ENCODE measurements at regions not wholly inside any gene's neighbourhood (a gene's known extent, or its start where the extent isn't known, plus 50 kb on each side); places are given as distances from the start of the nearest gene placed in this dataset.

- Histone ChIP-seq H4K20me1 (replicated peaks; ENCODE audit: insufficient read depth) (no peaks in the 10 kb centered on the region), H3K4me1 (ENCODE audit: insufficient read depth) (no peaks in the 10 kb centered on the region; the same call in 1 of the 2 replicates), H3K4me3 (no peak overlapping the region), H3K9me2 (ENCODE audit: insufficient read depth) (peaks cover 15% of the 10 kb centered on the region), H2AFZ (peak overlapping the region; percentile 66), H3F3A (replicated peaks; ENCODE audit: low read depth) (no peaks in the 10 kb centered on the region), H3K4me2 (no peak overlapping the region), H3K36me3 (ENCODE audit: insufficient read depth) (no peaks in the 10 kb centered on the region), H3K27me3 (ENCODE audit: insufficient read depth) (no peaks in the 10 kb centered on the region), H3K27ac (ENCODE audit: low read depth) (no peak overlapping the region), H3K79me2 (replicated peaks; ENCODE audit: insufficient read depth) (no peaks in the 10 kb centered on the region)
- H3K9me3 Mint-ChIP-seq, result peaks cover 10% of the 10 kb centered on the region; the same call in 2 of the 3 replicates
- H3K4me1 Mint-ChIP-seq, result peaks cover 7% of the 10 kb centered on the region
- no peak overlapping the region for H3K4me3 Mint-ChIP-seq
- ATAC-seq (no peak), DNase-seq (ENCODE audit: low spot score) (no peak)
- no peak overlapping the region for H3K27ac Mint-ChIP-seq
- H3K36me3 Mint-ChIP-seq (ENCODE audit: low read depth), result peaks cover 6% of the 10 kb centered on the region; the same call in 2 of the 3 replicates
- H3K27me3 Mint-ChIP-seq (ENCODE audit: insufficient read depth, low read depth, poor library complexity), result peaks cover 6% of the 10 kb centered on the region
- no peak for TF ChIP-seq CTCF (conservative IDR thresholded peaks at IDR 0.05; ENCODE audit: low read depth in 2 of 2)
- TF ChIP-seq ZNF331 (CRISPR knock-in tag; IDR thresholded peaks at IDR 0.05; ENCODE audit: low read depth), result no peak
- no peak for TF ChIP-seq NANOG (IDR thresholded peaks at IDR 0.05; ENCODE audit: borderline replicate concordance)
- no peak for TF ChIP-seq EZH2 (IDR thresholded peaks at IDR 0.05; ENCODE audit: low read depth, unreplicated experiment)
- no peak for TF ChIP-seq REST (IDR thresholded peaks at IDR 0.05; ENCODE audit: unreplicated experiment)
- no peak for TF ChIP-seq EZH2phosphoT487 (IDR thresholded peaks at IDR 0.05; ENCODE audit: unreplicated experiment)
- TF ChIP-seq JUNB (IDR thresholded peaks at IDR 0.05; ENCODE audit: unreplicated experiment), result no peak
- TF ChIP-seq POLR2AphosphoS5 (IDR thresholded peaks at IDR 0.05; ENCODE audit: low read depth), result no peak
Measured at GRCh38 chr9:74218385-74219063, 278.6 kb upstream of the RORB start.

DNA sequence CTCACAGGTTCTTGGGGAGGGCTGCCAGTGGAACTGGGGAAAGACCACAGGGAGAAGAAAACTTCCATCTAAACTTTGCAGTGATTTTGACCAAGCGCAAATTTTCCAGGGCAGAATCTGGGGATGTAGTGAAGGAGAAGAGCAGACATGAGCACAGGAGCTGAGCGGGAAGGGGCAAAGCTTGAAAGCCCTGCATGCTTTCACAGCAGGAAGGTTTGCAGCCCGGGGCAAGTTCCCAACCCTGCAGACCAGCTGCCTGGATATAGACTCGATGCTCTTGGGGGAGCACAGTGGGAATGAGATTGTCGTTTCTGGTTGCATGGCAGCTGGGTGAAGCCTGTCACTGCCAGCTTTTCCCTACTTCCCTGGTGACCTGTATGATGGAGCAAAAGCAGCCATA lies 276.8 kb upstream of the RORB start:
- H3K4me3 Mint-ChIP-seq, result no peak overlapping the region
- Histone ChIP-seq H3K79me2 (replicated peaks; ENCODE audit: insufficient read depth) (no peaks in the 10 kb centered on the region), H3K27me3 (ENCODE audit: insufficient read depth) (no peaks in the 10 kb centered on the region), H4K20me1 (replicated peaks; ENCODE audit: insufficient read depth) (no peaks in the 10 kb centered on the region), H3F3A (replicated peaks; ENCODE audit: low read depth) (no peaks in the 10 kb centered on the region), H3K36me3 (ENCODE audit: insufficient read depth) (no peaks in the 10 kb centered on the region), H3K4me1 (ENCODE audit: insufficient read depth) (no peaks in the 10 kb centered on the region; the same call in 1 of the 2 replicates), H3K4me2 (no peak overlapping the region), H3K4me3 (no peak overlapping the region), H3K9me2 (ENCODE audit: insufficient read depth) (peaks cover 15% of the 10 kb centered on the region), H3K27ac (ENCODE audit: low read depth) (no peak overlapping the region; the same call in 1 of the 2 replicates), H2AFZ (peak overlapping the region; percentile 96)
- peaks cover 12% of the 10 kb centered on the region; the same call in 2 of the 3 replicates for H3K9me3 Mint-ChIP-seq
- peaks cover 7% of the 10 kb centered on the region for H3K4me1 Mint-ChIP-seq
- peak; percentile 82 for ATAC-seq
- no peak overlapping the region for H3K27ac Mint-ChIP-seq
- peaks cover 11% of the 10 kb centered on the region; the same call in 2 of the 3 replicates for H3K36me3 Mint-ChIP-seq (ENCODE audit: low read depth)
- peak; percentile 33 for DNase-seq (ENCODE audit: low spot score)
- H3K27me3 Mint-ChIP-seq (ENCODE audit: insufficient read depth, low read depth, poor library complexity), result peaks cover 6% of the 10 kb centered on the region
- no peak for TF ChIP-seq NANOG (IDR thresholded peaks at IDR 0.05; ENCODE audit: borderline replicate concordance)
- TF ChIP-seq, protein P1, sequence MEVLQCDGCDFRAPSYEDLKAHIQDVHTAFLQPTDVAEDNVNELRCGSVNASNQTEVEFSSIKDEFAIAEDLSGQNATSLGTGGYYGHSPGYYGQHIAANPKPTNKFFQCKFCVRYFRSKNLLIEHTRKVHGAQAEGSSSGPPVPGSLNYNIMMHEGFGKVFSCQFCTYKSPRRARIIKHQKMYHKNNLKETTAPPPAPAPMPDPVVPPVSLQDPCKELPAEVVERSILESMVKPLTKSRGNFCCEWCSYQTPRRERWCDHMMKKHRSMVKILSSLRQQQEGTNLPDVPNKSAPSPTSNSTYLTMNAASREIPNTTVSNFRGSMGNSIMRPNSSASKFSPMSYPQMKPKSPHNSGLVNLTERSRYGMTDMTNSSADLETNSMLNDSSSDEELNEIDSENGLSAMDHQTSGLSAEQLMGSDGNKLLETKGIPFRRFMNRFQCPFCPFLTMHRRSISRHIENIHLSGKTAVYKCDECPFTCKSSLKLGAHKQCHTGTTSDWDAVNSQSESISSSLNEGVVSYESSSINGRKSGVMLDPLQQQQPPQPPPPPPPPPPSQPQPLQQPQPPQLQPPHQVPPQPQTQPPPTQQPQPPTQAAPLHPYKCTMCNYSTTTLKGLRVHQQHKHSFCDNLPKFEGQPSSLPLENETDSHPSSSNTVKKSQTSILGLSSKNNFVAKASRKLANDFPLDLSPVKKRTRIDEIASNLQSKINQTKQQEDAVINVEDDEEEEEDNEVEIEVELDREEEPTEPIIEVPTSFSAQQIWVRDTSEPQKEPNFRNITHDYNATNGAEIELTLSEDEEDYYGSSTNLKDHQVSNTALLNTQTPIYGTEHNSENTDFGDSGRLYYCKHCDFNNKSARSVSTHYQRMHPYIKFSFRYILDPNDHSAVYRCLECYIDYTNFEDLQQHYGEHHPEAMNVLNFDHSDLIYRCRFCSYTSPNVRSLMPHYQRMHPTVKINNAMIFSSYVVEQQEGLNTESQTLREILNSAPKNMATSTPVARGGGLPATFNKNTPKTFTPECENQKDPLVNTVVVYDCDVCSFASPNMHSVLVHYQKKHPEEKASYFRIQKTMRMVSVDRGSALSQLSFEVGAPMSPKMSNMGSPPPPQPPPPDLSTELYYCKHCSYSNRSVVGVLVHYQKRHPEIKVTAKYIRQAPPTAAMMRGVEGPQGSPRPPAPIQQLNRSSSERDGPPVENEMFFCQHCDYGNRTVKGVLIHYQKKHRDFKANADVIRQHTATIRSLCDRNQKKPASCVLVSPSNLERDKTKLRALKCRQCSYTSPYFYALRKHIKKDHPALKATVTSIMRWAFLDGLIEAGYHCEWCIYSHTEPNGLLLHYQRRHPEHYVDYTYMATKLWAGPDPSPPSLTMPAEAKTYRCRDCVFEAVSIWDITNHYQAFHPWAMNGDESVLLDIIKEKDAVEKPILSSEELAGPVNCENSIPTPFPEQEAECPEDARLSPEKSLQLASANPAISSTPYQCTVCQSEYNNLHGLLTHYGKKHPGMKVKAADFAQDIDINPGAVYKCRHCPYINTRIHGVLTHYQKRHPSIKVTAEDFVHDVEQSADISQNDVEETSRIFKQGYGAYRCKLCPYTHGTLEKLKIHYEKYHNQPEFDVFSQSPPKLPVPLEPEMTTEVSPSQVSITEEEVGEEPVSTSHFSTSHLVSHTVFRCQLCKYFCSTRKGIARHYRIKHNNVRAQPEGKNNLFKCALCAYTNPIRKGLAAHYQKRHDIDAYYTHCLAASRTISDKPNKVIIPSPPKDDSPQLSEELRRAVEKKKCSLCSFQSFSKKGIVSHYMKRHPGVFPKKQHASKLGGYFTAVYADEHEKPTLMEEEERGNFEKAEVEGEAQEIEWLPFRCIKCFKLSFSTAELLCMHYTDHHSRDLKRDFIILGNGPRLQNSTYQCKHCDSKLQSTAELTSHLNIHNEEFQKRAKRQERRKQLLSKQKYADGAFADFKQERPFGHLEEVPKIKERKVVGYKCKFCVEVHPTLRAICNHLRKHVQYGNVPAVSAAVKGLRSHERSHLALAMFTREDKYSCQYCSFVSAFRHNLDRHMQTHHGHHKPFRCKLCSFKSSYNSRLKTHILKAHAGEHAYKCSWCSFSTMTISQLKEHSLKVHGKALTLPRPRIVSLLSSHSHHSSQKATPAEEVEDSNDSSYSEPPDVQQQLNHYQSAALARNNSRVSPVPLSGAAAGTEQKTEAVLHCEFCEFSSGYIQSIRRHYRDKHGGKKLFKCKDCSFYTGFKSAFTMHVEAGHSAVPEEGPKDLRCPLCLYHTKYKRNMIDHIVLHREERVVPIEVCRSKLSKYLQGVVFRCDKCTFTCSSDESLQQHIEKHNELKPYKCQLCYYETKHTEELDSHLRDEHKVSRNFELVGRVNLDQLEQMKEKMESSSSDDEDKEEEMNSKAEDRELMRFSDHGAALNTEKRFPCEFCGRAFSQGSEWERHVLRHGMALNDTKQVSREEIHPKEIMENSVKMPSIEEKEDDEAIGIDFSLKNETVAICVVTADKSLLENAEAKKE (CRISPR knock-in tag; IDR thresholded peaks at IDR 0.05), result 0 out of 2 replicates have a peak, but pooled peaks have one; percentile 20
